ENCODE measurements at regions not wholly inside any gene's neighbourhood (a gene's known extent, or its start where the extent isn't known, plus 50 kb on each side); places are given as distances from the start of the nearest gene placed in this dataset.
"Not testable (repeated sequence)": the region's sequence is repeated elsewhere in the genome, so short reads cannot be mapped to it uniquely, and the experiment has no call there.

- no peak for DNase-seq (ENCODE audit: low read depth in 2 of 3, low spot score in 2 of 3)
Observed at GRCh38 chr6:169917153-169917552, 165.7 kb downstream of the ERMARD start.

- no peak for DNase-seq (ENCODE audit: low read depth in 2 of 3, low spot score in 2 of 3)
Observed at GRCh38 chr6:169915769-169916550, 164.5 kb downstream of the ERMARD start.

- not testable (repeated sequence) for DNase-seq (ENCODE audit: low read depth in 2 of 3, low spot score in 2 of 3)
Observed at GRCh38 chr6:169913745-169914144, 162.3 kb downstream of the ERMARD start.

- no peak for DNase-seq (ENCODE audit: low read depth in 2 of 3, low spot score in 2 of 3)
Observed at GRCh38 chr6:169913096-169913638, 161.7 kb downstream of the ERMARD start.

GRCh38 chr6:169912266-169913095, 161.1 kb downstream of the ERMARD start:
- DNase-seq (ENCODE audit: low read depth in 2 of 3, low spot score in 2 of 3): no peak

GRCh38 chr6:169911264-169912263, 160.1 kb downstream of the ERMARD start:
- no peak for DNase-seq (ENCODE audit: low read depth in 2 of 3, low spot score in 2 of 3)

- DNase-seq (ENCODE audit: low read depth in 2 of 3, low spot score in 2 of 3): no peak
Observed at GRCh38 chr6:169909113-169909512, 157.7 kb downstream of the ERMARD start.

- no peak for DNase-seq (ENCODE audit: low read depth in 2 of 3, low spot score in 2 of 3)
Observed at GRCh38 chr6:169908403-169908933, 157.0 kb downstream of the ERMARD start.

- DNase-seq (ENCODE audit: low read depth in 2 of 3, low spot score in 2 of 3): no peak
Observed at GRCh38 chr6:169907419-169908115, 156.1 kb downstream of the ERMARD start.

GRCh38 chr6:169906688-169907418, 155.4 kb downstream of the ERMARD start:
- no peak for DNase-seq (ENCODE audit: low read depth in 2 of 3, low spot score in 2 of 3)

- DNase-seq (ENCODE audit: low read depth in 2 of 3, low spot score in 2 of 3): no peak
Observed at GRCh38 chr6:169906004-169906687, 154.7 kb downstream of the ERMARD start.

- no peak for DNase-seq (ENCODE audit: low read depth in 2 of 3, low spot score in 2 of 3)
Observed at GRCh38 chr6:169905041-169905807, 153.8 kb downstream of the ERMARD start.

- DNase-seq (ENCODE audit: low read depth in 2 of 3, low spot score in 2 of 3): no peak
Observed at GRCh38 chr6:169904051-169904922, 152.9 kb downstream of the ERMARD start.

GRCh38 chr6:169903122-169903521, 151.7 kb downstream of the ERMARD start:
- DNase-seq (ENCODE audit: low read depth in 2 of 3, low spot score in 2 of 3): no peak

- DNase-seq (ENCODE audit: low read depth in 2 of 3, low spot score in 2 of 3): no peak
Observed at GRCh38 chr6:169902604-169903003, 151.2 kb downstream of the ERMARD start.

GRCh38 chr6:169902070-169902469, 150.6 kb downstream of the ERMARD start:
- DNase-seq (ENCODE audit: low read depth in 2 of 3, low spot score in 2 of 3): no peak
